ENCODE measurements at regions not wholly inside any gene's neighbourhood (a gene's known extent, or its start where the extent isn't known, plus 50 kb on each side); places are given as distances from the start of the nearest gene placed in this dataset.

GRCh38 chr14:66228267-66228970 lies 257.8 kb upstream of the CCDC196 start:
- H3K4me3 ChIP-seq (ENCODE audit: low read depth, low read length) = no peak overlapping the region
- TF ChIP-seq, protein P1, sequence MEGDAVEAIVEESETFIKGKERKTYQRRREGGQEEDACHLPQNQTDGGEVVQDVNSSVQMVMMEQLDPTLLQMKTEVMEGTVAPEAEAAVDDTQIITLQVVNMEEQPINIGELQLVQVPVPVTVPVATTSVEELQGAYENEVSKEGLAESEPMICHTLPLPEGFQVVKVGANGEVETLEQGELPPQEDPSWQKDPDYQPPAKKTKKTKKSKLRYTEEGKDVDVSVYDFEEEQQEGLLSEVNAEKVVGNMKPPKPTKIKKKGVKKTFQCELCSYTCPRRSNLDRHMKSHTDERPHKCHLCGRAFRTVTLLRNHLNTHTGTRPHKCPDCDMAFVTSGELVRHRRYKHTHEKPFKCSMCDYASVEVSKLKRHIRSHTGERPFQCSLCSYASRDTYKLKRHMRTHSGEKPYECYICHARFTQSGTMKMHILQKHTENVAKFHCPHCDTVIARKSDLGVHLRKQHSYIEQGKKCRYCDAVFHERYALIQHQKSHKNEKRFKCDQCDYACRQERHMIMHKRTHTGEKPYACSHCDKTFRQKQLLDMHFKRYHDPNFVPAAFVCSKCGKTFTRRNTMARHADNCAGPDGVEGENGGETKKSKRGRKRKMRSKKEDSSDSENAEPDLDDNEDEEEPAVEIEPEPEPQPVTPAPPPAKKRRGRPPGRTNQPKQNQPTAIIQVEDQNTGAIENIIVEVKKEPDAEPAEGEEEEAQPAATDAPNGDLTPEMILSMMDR (IDR thresholded peaks at IDR 0.05; ENCODE audit: low read depth, low read length) = no peak

DNA sequence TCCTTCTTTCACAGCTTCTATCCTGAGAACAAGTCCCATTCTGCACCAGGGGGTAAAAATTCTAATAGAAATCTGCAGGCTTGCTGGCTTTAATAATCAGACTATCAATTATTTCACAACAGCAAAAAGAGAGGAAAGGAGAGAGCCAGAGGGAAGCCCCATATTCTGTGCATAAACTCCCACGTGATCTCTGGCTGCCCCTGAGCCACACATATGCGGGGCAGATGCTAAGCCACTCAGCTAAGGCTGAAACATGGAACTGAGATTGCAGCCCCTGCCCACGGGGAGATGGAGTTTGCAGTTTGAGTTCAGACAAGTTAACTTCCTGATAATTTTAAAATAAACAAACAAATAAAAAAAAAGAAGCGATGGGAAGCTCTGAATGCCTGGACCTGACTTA lies 254.4 kb upstream of the CCDC196 start:
- H3K4me3 ChIP-seq (ENCODE audit: low read depth, low read length) = no peak overlapping the region

DNA sequence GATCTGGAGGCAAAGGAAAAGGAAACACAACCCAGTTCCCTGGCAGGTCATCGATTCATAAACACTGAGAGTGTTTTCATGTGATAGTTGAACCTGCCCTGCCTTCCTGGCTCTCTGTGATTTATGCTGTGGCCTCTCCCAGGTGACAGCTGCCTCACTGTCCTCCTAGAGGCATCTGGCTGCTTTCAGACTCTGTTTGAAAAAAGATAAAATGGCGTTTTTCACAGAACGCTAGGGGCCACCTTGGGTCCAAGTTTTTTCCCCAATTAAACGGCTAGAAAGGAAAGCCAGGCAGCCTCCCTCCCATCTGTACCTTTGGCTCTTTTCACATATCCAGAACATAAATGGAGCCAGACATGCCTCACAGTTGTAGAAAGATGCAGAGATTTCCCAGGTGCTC lies 252.6 kb upstream of the CCDC196 start:
- no peak overlapping the region for H3K4me3 ChIP-seq (ENCODE audit: low read depth, low read length)
- TF ChIP-seq, protein P1 (IDR thresholded peaks at IDR 0.05; ENCODE audit: low read depth, low read length) = no peak

More for the DNA sequence above, 254.4 kb upstream of the CCDC196 start:
- TF ChIP-seq, protein P1 (IDR thresholded peaks at IDR 0.05; ENCODE audit: low read depth, low read length) = no peak

- TF ChIP-seq, protein P1 (IDR thresholded peaks at IDR 0.05; ENCODE audit: low read depth, low read length) = no peak
- H3K4me3 ChIP-seq (ENCODE audit: low read depth, low read length) = no peak overlapping the region
Observed at GRCh38 chr14:66234411-66234810, 251.8 kb upstream of the CCDC196 start.

GRCh38 chr14:66237741-66238140 lies 248.4 kb upstream of the CCDC196 start:
- H3K4me3 ChIP-seq (ENCODE audit: low read depth, low read length) = no peak overlapping the region
- TF ChIP-seq, protein P1 (IDR thresholded peaks at IDR 0.05; ENCODE audit: low read depth, low read length) = no peak

DNA sequence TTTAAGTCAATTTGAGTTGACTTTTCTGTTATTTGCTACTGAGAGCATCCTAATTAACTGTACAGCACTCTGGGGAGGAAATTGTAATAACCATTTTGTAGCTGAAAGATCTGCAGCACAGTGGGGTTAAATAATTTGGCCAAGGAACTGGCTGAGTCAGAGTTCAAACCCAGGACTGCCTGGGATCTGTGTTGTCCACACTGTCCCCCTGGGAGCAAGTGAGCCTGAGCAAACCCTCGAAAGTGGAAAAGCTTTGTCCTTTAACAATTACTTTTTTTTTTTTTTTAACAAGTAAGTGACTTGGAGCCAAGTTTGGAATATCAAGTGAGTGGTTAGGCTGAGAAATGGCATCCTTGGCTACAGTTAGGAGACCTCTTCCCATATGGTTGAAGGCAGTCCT lies 247.2 kb upstream of the CCDC196 start:
- TF ChIP-seq, protein P1 (IDR thresholded peaks at IDR 0.05; ENCODE audit: low read depth, low read length) = no peak
- no peak overlapping the region for H3K4me3 ChIP-seq (ENCODE audit: low read depth, low read length)

GRCh38 chr14:66239589-66239988 lies 246.6 kb upstream of the CCDC196 start:
- H3K4me3 ChIP-seq (ENCODE audit: low read depth, low read length) = no peak overlapping the region
- TF ChIP-seq, protein P1 (IDR thresholded peaks at IDR 0.05; ENCODE audit: low read depth, low read length) = no peak
